ENCODE measurements at regions not wholly inside any gene's neighbourhood (a gene's known extent, or its start where the extent isn't known, plus 50 kb on each side); places are given as distances from the start of the nearest gene placed in this dataset.

DNA sequence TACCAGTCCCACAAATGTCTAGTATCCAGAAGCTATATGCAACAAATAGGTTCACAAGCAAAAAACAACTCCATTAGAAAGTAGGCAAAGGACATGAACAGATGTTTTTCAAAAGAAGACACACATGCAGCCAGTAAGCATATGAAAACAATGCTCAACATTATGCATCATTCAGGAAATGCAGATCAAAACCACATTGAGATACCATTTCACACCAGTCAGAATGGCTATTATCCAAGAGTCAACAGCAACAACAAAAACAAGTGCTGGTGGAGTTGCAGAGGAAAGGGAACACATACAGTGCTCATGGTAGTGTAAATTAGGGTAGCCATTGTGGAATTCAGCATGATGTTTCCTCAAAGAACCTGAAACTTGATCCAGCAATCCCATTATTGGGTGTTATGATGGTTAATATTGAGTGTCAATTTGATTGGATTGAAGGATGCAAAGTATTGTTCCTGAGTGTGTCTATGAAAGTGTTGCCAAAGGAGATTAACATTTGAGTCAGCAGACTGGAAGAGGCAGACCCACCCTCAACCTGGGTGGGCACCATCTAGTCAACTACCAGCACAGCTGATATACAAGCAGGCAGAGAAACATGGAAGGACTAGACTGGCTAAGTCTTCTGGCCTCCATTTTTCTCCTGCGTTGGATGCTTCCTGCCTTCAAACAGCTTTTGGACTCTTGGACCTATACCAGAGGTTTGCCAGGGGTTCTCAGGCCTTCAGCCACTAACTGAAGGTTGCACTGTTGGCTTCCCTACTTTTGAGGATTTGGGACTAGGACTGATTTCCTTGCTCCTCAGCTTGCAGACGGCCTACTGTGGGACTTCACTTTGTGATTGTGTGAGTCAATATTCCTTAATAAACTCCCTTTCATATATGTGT, 218.4 kb upstream of the SEMA3D start:
- no peak for TF ChIP-seq POLR2AphosphoS5 (IDR thresholded peaks at IDR 0.05)
- no peak for TF ChIP-seq POLR2A (IDR thresholded peaks at IDR 0.05)
- TF ChIP-seq, protein P1, sequence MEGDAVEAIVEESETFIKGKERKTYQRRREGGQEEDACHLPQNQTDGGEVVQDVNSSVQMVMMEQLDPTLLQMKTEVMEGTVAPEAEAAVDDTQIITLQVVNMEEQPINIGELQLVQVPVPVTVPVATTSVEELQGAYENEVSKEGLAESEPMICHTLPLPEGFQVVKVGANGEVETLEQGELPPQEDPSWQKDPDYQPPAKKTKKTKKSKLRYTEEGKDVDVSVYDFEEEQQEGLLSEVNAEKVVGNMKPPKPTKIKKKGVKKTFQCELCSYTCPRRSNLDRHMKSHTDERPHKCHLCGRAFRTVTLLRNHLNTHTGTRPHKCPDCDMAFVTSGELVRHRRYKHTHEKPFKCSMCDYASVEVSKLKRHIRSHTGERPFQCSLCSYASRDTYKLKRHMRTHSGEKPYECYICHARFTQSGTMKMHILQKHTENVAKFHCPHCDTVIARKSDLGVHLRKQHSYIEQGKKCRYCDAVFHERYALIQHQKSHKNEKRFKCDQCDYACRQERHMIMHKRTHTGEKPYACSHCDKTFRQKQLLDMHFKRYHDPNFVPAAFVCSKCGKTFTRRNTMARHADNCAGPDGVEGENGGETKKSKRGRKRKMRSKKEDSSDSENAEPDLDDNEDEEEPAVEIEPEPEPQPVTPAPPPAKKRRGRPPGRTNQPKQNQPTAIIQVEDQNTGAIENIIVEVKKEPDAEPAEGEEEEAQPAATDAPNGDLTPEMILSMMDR (IDR thresholded peaks at IDR 0.05): no peak
